ENCODE measurements at regions not wholly inside any gene's neighbourhood (a gene's known extent, or its start where the extent isn't known, plus 50 kb on each side); places are given as distances from the start of the nearest gene placed in this dataset.

DNA sequence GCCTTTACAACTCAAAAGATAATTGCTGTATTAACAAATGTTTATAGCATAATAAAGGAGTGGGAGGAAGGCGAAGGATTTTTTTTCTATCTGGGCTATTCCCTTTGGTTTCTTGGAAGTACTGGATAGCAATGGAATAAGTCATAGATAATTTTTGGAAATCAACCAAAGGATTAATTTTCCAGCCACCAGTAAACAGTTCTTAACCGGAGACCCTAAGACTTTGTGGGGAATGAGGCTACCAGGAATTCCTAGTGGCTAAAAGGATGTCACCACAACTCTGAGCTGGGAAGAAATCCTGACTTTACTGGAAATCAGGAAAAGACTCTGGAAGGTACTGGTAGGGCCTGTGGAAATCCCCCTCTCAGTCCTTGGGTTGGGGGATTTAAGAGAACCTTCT lies 138.4 kb upstream of the RARB start:
- H3K36me3 ChIP-seq (ENCODE audit: control insufficient read depth, insufficient read depth, low read length) = no peaks in the 10 kb centered on the region
- H3K27ac ChIP-seq (ENCODE audit: low read depth, low read length) = no peak overlapping the region
- no peak overlapping the region for H3K4me3 ChIP-seq (ENCODE audit: low read length)
- no peak overlapping the region for H3K9ac ChIP-seq (ENCODE audit: low read length)
- H3K4me1 ChIP-seq (ENCODE audit: control insufficient read depth, insufficient read depth, low read length) = no peaks in the 10 kb centered on the region
- H3K27me3 ChIP-seq (ENCODE audit: control insufficient read depth, insufficient read depth, low read length) = no peaks in the 10 kb centered on the region

DNA sequence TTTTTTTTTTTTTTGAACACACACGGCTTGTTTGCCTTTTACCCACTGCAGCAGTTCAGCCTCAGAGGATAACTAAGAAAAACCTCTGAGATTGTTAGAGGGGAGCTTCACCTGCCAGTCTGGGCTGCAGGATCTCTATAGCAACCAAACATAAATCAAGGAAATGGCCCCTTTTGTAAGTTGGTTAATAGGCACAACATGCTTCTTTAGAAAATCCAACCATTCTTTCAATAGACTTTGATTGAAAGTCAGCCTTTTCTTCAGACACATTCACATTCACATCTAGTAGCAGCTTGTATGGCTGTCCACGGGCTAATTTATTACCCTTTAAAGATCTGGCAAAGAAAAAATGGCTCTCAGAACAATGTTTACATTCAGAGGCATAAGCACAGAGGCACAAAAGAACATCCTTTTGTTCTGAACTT lies 136.6 kb upstream of the RARB start:
- Histone ChIP-seq H3K27ac (ENCODE audit: low read depth, low read length) (no peak overlapping the region), H3K9ac (ENCODE audit: low read length) (no peak overlapping the region), H3K4me3 (ENCODE audit: low read length) (no peak overlapping the region), H3K4me1 (ENCODE audit: control insufficient read depth, insufficient read depth, low read length) (no peaks in the 10 kb centered on the region), H3K27me3 (ENCODE audit: control insufficient read depth, insufficient read depth, low read length) (no peaks in the 10 kb centered on the region), H3K36me3 (ENCODE audit: control insufficient read depth, insufficient read depth, low read length) (no peaks in the 10 kb centered on the region)

DNA sequence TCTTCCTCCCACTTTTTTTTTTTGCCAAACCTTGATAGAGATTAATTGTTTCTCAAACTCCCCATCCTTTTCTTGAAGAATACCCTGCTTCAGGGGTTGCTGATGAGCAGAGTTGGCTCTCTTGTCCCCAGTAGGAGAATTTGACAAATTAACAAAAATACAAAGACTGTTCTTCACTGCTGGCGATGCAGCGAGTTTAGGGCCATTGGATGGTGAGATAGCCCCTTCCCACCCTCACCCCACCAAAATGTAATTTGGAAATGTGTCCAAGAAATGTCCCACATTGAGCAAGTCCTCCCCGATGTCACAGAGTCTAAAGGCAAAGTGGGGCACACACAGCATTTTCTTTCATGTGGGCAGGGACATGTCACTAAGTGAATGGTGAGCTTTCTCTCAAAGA lies 136.0 kb upstream of the RARB start:
- Histone ChIP-seq H3K4me3 (ENCODE audit: low read length) (no peak overlapping the region), H3K27me3 (ENCODE audit: control insufficient read depth, insufficient read depth, low read length) (no peaks in the 10 kb centered on the region), H3K27ac (ENCODE audit: low read depth, low read length) (no peak overlapping the region), H3K9ac (ENCODE audit: low read length) (no peak overlapping the region), H3K36me3 (ENCODE audit: control insufficient read depth, insufficient read depth, low read length) (no peaks in the 10 kb centered on the region), H3K4me1 (ENCODE audit: control insufficient read depth, insufficient read depth, low read length) (no peaks in the 10 kb centered on the region)

DNA sequence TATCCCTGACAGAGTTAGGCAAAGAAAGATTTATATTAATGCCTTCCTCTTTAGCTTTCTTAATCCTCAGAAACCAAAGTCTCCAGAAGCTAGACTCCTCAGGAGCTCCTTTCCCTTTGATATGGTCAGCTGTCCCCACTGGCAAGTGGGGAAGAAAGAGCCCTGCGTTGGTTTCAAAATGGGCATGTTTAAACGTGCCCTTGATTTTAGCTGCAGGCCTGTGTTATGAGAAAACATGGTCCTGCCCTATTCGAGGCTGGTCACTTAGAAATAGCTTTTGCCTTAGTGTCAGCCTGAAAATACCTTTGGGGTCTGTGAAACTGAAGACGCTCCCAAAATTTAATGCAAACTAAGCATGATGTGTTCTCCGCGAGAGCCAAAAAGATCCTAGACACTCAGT lies 135.5 kb upstream of the RARB start:
- Histone ChIP-seq H3K36me3 (ENCODE audit: control insufficient read depth, insufficient read depth, low read length) (no peaks in the 10 kb centered on the region), H3K27ac (ENCODE audit: low read depth, low read length) (no peak overlapping the region), H3K9ac (ENCODE audit: low read length) (no peak overlapping the region), H3K27me3 (ENCODE audit: control insufficient read depth, insufficient read depth, low read length) (no peaks in the 10 kb centered on the region), H3K4me1 (ENCODE audit: control insufficient read depth, insufficient read depth, low read length) (no peaks in the 10 kb centered on the region), H3K4me3 (ENCODE audit: low read length) (no peak overlapping the region)

DNA sequence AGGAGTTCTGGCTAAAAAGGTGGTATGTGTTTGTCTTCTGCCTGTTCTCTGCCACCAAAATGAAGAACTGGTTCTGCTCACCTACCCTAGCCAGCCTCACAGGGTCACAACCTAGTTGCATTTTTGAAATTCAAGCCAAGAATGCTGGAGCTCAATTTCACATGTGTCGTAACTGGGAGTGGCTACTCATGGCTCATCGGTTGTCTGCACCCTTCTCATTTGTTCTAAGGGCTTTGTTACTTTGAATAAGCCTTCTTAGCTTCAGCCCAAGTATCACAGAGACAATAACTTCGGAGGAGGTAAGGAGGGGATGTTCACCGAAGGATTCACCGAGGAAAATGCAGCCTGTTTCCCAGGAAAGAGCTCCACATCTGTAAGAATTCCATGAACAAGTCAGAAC lies 134.3 kb upstream of the RARB start:
- H3K9ac ChIP-seq (ENCODE audit: low read length) = no peak overlapping the region
- no peaks in the 10 kb centered on the region for H3K4me1 ChIP-seq (ENCODE audit: control insufficient read depth, insufficient read depth, low read length)
- no peak overlapping the region for H3K27ac ChIP-seq (ENCODE audit: low read depth, low read length)
- no peaks in the 10 kb centered on the region for H3K36me3 ChIP-seq (ENCODE audit: control insufficient read depth, insufficient read depth, low read length)
- H3K27me3 ChIP-seq (ENCODE audit: control insufficient read depth, insufficient read depth, low read length) = no peaks in the 10 kb centered on the region
- no peak overlapping the region for H3K4me3 ChIP-seq (ENCODE audit: low read length)

DNA sequence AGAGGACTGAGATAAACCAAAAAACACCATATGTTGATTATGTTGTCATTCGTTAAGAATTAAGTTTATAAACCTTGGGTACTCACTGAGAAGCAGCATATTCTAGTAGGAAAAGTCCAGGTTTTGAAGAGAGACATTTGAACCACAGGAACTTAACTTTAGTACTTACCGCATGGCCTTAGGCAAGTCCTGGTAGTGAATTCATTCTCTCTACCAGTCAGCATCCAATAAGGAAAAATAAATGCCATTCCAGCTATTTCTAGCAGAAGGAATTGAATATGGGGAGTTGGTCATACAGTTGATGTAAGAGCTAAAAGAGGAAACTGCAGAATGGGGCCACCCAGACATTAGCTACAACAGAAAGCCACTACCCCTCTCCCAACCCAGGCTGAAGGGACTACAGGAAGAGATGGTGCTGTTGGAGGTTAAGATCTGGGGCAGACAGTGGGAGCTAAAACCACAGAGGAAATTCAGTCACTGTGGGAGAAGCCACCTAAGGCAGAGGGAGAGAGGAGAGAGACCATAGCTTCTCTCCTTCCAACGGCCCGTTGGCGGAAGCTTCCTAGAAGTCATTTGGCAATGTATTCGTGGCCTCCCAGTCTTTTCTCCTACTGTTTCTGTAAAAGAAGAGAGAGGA lies 133.8 kb upstream of the RARB start:
- H3K9ac ChIP-seq (ENCODE audit: low read length) = no peak overlapping the region
- no peaks in the 10 kb centered on the region for H3K36me3 ChIP-seq (ENCODE audit: control insufficient read depth, insufficient read depth, low read length)
- no peak overlapping the region for H3K4me3 ChIP-seq (ENCODE audit: low read length)
- H3K27ac ChIP-seq (ENCODE audit: low read depth, low read length) = no peak overlapping the region
- no peaks in the 10 kb centered on the region for H3K4me1 ChIP-seq (ENCODE audit: control insufficient read depth, insufficient read depth, low read length)
- no peaks in the 10 kb centered on the region for H3K27me3 ChIP-seq (ENCODE audit: control insufficient read depth, insufficient read depth, low read length)

DNA sequence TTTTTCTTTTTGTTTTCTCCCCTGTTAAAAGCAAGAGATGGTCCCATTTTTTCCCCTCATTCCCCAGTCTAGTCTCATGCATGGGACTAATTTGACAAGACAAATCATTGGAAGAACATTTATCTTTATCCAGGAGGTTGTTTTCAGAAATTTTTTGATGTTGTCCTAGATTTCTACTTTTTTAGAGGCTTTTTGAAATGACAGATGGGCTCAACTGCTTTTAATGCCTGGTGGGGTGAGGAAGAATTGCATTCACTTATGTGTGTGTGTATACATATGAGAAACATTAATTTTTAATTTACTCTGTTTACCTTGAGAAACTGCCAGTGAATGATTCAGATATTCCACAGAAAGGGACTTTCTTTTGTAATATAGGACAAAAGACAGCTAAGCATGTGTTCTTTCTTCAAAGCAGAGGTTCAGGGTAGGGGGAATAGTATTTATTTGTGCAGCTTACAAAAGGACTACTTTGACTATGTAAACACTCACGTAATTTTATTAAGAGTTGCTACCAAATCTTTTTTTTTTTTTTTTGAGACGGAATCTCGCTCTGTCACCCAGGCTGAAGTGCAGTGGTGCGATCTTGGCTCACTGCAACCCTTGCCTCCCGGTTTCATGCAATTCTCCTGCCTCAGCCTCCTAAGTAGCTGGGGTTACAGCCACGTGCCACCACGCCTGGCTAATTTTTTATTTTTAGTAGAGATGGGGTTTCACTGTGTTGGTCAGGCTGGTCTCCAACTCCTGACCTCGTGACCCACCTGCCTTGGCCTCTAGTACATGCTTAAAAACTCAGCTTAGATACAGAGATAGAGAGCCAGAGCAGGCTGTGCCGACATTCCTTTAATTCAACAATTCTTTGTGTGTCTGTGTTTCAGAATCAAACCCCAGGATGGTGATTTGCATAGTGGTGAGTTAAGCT lies 130.1 kb upstream of the RARB start:
- H3K27ac ChIP-seq (ENCODE audit: low read depth, low read length) = no peak overlapping the region
- H3K4me3 ChIP-seq (ENCODE audit: low read length) = no peak overlapping the region
- no peaks in the 10 kb centered on the region for H3K27me3 ChIP-seq (ENCODE audit: control insufficient read depth, insufficient read depth, low read length)
- H3K4me1 ChIP-seq (ENCODE audit: control insufficient read depth, insufficient read depth, low read length) = no peaks in the 10 kb centered on the region
- H3K36me3 ChIP-seq (ENCODE audit: control insufficient read depth, insufficient read depth, low read length) = no peaks in the 10 kb centered on the region
- H3K9ac ChIP-seq (ENCODE audit: low read length) = no peak overlapping the region

DNA sequence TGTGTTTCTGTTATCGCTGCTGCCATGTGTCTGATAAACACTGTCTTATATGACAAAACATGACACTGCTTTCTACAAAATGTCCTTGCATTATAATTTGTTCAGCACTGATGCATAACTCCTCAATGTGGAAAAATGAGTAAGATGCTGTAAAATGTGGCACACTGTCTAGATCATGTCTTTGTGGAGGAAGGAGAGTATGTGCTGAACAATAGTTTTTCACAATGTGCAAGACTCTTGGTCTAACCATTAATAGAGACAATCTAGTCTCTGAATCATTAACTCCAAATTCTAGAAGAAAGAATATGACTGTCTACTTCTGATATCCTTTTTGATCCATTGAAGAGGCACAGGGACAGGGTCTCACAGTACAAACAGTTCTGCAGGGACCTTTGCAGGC lies 127.9 kb upstream of the RARB start:
- no peaks in the 10 kb centered on the region for H3K36me3 ChIP-seq (ENCODE audit: control insufficient read depth, insufficient read depth, low read length)
- no peak overlapping the region for H3K9ac ChIP-seq (ENCODE audit: low read length)
- no peaks in the 10 kb centered on the region for H3K4me1 ChIP-seq (ENCODE audit: control insufficient read depth, insufficient read depth, low read length)
- H3K27ac ChIP-seq (ENCODE audit: low read depth, low read length) = no peak overlapping the region
- no peaks in the 10 kb centered on the region for H3K27me3 ChIP-seq (ENCODE audit: control insufficient read depth, insufficient read depth, low read length)
- H3K4me3 ChIP-seq (ENCODE audit: low read length) = no peak overlapping the region

DNA sequence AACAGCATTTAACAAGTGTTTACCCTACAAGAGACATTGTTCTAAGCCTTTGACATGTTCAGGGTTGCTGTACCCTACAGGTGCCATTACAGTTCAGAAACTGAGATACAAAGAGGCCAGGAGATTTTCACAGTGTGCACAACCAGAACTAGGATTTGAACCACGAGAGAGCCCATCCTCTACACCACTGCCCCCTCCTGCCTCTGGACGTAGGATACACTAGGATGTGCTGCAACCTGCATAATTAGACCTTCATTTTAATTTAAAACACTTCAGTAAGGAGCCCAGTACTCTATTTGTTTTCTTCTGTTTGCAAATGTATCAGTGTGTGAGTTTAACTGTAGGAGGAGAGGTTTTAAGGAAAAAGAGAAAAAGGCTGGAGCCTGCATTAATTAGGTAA lies 123.1 kb upstream of the RARB start:
- Histone ChIP-seq H3K27ac (ENCODE audit: low read depth, low read length) (no peak overlapping the region), H3K4me1 (ENCODE audit: control insufficient read depth, insufficient read depth, low read length) (no peaks in the 10 kb centered on the region), H3K36me3 (ENCODE audit: control insufficient read depth, insufficient read depth, low read length) (no peaks in the 10 kb centered on the region), H3K4me3 (ENCODE audit: low read length) (no peak overlapping the region), H3K27me3 (ENCODE audit: control insufficient read depth, insufficient read depth, low read length) (no peaks in the 10 kb centered on the region), H3K9ac (ENCODE audit: low read length) (no peak overlapping the region)

DNA sequence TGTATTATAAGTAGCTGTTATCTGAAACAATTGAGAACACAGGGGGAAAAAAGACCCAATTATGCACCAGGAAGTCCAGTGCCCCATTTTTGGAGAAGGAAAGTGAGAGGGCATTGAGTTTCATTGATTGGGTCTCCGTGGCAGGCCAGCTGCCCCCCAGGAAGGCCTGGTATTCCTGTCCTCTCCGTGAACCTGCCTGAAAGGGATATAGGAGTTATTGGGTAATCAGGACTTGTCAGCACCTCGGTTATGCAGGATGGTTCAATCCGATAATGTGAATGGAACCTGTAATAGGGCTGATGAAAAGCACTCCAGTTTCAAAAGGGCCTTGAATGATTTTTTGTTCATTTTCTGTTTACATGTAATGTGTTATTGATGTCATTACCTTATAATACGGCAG lies 122.0 kb upstream of the RARB start:
- H3K9ac ChIP-seq (ENCODE audit: low read length) = no peak overlapping the region

DNA sequence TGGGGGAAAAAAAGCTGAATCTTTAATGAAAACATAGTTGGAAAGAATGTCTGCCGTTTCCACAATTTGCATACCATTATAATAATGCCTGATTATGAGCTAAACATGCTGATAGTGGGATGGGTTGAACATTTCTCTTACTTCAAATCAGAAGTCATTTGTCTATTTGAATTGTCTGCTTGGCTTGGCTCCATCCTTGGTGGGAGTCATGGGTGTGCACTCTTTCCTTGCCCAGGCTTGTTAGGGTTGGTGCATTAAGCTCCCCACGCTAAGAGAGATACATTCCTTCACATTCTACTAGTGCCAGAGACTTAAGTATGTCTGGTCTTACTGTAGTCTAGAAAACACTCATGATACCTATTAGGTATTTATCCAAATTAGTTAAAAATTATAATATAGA lies 121.4 kb upstream of the RARB start:
- no peaks in the 10 kb centered on the region for H3K4me1 ChIP-seq (ENCODE audit: control insufficient read depth, insufficient read depth, low read length)
- H3K4me3 ChIP-seq (ENCODE audit: low read length) = no peak overlapping the region
- no peaks in the 10 kb centered on the region for H3K27me3 ChIP-seq (ENCODE audit: control insufficient read depth, insufficient read depth, low read length)
- no peak overlapping the region for H3K27ac ChIP-seq (ENCODE audit: low read depth, low read length)
- no peaks in the 10 kb centered on the region for H3K36me3 ChIP-seq (ENCODE audit: control insufficient read depth, insufficient read depth, low read length)
- H3K9ac ChIP-seq (ENCODE audit: low read length) = no peak overlapping the region

More for the DNA sequence above, 122.0 kb upstream of the RARB start:
- Histone ChIP-seq H3K36me3 (ENCODE audit: control insufficient read depth, insufficient read depth, low read length) (no peaks in the 10 kb centered on the region), H3K4me3 (ENCODE audit: low read length) (no peak overlapping the region), H3K4me1 (ENCODE audit: control insufficient read depth, insufficient read depth, low read length) (no peaks in the 10 kb centered on the region), H3K27me3 (ENCODE audit: control insufficient read depth, insufficient read depth, low read length) (no peaks in the 10 kb centered on the region), H3K27ac (ENCODE audit: low read depth, low read length) (no peak overlapping the region)

DNA sequence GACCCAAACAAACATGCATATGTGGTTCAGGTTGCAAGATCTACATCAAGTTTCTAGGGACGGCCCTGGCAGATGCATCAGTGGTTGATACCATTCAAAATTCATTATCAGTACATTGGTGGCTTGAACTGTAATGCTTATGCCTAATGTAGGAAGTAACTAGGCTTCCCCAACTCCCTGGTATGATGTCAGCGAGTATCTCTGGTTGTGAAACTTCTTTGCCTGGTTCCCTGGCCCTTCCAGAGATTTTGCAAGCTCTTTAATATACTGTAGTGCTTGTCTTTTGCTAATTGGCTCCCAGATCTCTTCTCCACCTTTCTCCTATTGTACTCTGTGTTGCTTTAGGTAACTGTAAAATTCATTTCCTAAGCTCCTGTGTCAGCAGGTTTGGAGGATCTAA lies 114.8 kb upstream of the RARB start:
- no peak overlapping the region for H3K27ac ChIP-seq (ENCODE audit: low read depth, low read length)
- no peaks in the 10 kb centered on the region for H3K36me3 ChIP-seq (ENCODE audit: control insufficient read depth, insufficient read depth, low read length)
- no peaks in the 10 kb centered on the region for H3K4me1 ChIP-seq (ENCODE audit: control insufficient read depth, insufficient read depth, low read length)
- H3K27me3 ChIP-seq (ENCODE audit: control insufficient read depth, insufficient read depth, low read length) = no peaks in the 10 kb centered on the region
- no peak overlapping the region for H3K4me3 ChIP-seq (ENCODE audit: low read length)
- no peak overlapping the region for H3K9ac ChIP-seq (ENCODE audit: low read length)

Measured in rectal smooth muscle tissue (tissue), 1 donor.